Activated CD4-positive, alpha-beta memory T cell treated with anti-CD3 and anti-CD28 coated beads for 36 hours (primary cell): ENCODE measurements at regions not wholly inside any gene's neighbourhood (a gene's known extent, or its start where the extent isn't known, plus 50 kb on each side); places are given as distances from the start of the nearest gene placed in this dataset.

Experiments used
- CTCF ChIA-PET: fragments of 350-600 bp; sonication (Branson Sonifier 250); formaldehyde crosslinking; loops from one replicate; lab custom pipeline; 2021; ENCODE audit warnings: antibody characterized with exemption, inconsistent platforms; lab: Charles Lee
- POLR2A ChIA-PET: fragments of 350-600 bp; sonication (Branson Sonifier 250); formaldehyde crosslinking; loops from one replicate; lab custom pipeline; 2021; ENCODE audit warnings: antibody characterized with exemption; lab: Charles Lee
- DNase-seq: peaks from one replicate; pipeline ENCODE4 v3.0.0-alpha.2; 2020
- H3K27ac Mint-ChIP-seq: one replicate; pipeline ENCODE4 v1.8.0; 2021; ENCODE audit warnings: mixed read lengths
- H3K27me3 Mint-ChIP-seq: one replicate; pipeline ENCODE4 v1.8.0; 2021; ENCODE audit warnings: mixed read lengths
- H3K36me3 Mint-ChIP-seq: one replicate; pipeline ENCODE4 v1.8.0; 2021; ENCODE audit warnings: mixed read lengths
- H3K4me1 Mint-ChIP-seq: one replicate; pipeline ENCODE4 v1.8.0; 2021; ENCODE audit warnings: low read depth, mixed read lengths
- H3K4me3 Mint-ChIP-seq: one replicate; pipeline ENCODE4 v1.8.0; 2021; ENCODE audit warnings: mild to moderate bottlenecking, mixed read lengths
- H3K9me3 Mint-ChIP-seq: one replicate; pipeline ENCODE4 v1.8.0; 2021; ENCODE audit warnings: mixed read lengths
- intact Hi-C: fragments of 100-400 bp; cut with micrococcal nuclease; formaldehyde crosslinking; loops from one replicate; pipeline ENCODE4 v1.15.1; 2023

- no peaks in the 10 kb centered on the region for H3K4me1 Mint-ChIP-seq
- intact Hi-C loops = no loop called here
- H3K9me3 Mint-ChIP-seq = no peaks in the 10 kb centered on the region
- no peak overlapping the region for H3K4me3 Mint-ChIP-seq
- DNase-seq = no peak
- no peaks in the 10 kb centered on the region for H3K36me3 Mint-ChIP-seq
- POLR2A ChIA-PET = no interaction called here
- H3K27ac Mint-ChIP-seq = no peak overlapping the region
- CTCF ChIA-PET = no interaction called here
- H3K27me3 Mint-ChIP-seq = peaks cover 2% of the 10 kb centered on the region
Measured at GRCh38 chr1:94309829-94310569, 72.6 kb upstream of the ARHGAP29 start.

GRCh38 chr1:94309216-94309615 is 71.8 kb upstream of the ARHGAP29 start:
- H3K27ac Mint-ChIP-seq = no peak overlapping the region
- no peaks in the 10 kb centered on the region for H3K9me3 Mint-ChIP-seq
- H3K4me1 Mint-ChIP-seq = no peaks in the 10 kb centered on the region
- H3K27me3 Mint-ChIP-seq = peaks cover 2% of the 10 kb centered on the region
- intact Hi-C loops = no loop called here
- H3K36me3 Mint-ChIP-seq = no peaks in the 10 kb centered on the region
- ChIA-PET POLR2A (no interaction called here), CTCF (no interaction called here)
- H3K4me3 Mint-ChIP-seq = no peak overlapping the region
- no peak for DNase-seq

GRCh38 chr1:94306521-94306920 is 69.1 kb upstream of the ARHGAP29 start:
- intact Hi-C loops = no loop called here
- Mint-ChIP-seq H3K4me3 (no peak overlapping the region), H3K9me3 (no peaks in the 10 kb centered on the region), H3K36me3 (no peaks in the 10 kb centered on the region), H3K27me3 (peaks cover 17% of the 10 kb centered on the region), H3K27ac (no peak overlapping the region), H3K4me1 (no peaks in the 10 kb centered on the region)
- ChIA-PET CTCF (no interaction called here), POLR2A (no interaction called here)
- DNase-seq = no peak

- ChIA-PET POLR2A (no interaction called here), CTCF (no interaction called here)
- intact Hi-C loops = no loop called here
- no peaks in the 10 kb centered on the region for H3K9me3 Mint-ChIP-seq
- H3K4me1 Mint-ChIP-seq = no peaks in the 10 kb centered on the region
- no peaks in the 10 kb centered on the region for H3K36me3 Mint-ChIP-seq
- DNase-seq = no peak
- no peak overlapping the region for H3K4me3 Mint-ChIP-seq
- H3K27me3 Mint-ChIP-seq = peaks cover 19% of the 10 kb centered on the region
- H3K27ac Mint-ChIP-seq = no peak overlapping the region
Measured at GRCh38 chr1:94305704-94306103, 68.3 kb upstream of the ARHGAP29 start.

- intact Hi-C loops = no loop called here
- no peak for DNase-seq
- ChIA-PET POLR2A (no interaction called here), CTCF (no interaction called here)
- H3K9me3 Mint-ChIP-seq = no peaks in the 10 kb centered on the region
- no peak overlapping the region for H3K27ac Mint-ChIP-seq
- peaks cover 22% of the 10 kb centered on the region for H3K27me3 Mint-ChIP-seq
- no peaks in the 10 kb centered on the region for H3K4me1 Mint-ChIP-seq
- no peak overlapping the region for H3K4me3 Mint-ChIP-seq
- no peaks in the 10 kb centered on the region for H3K36me3 Mint-ChIP-seq
Measured at GRCh38 chr1:94304553-94304952, 67.2 kb upstream of the ARHGAP29 start.

- no peaks in the 10 kb centered on the region for H3K9me3 Mint-ChIP-seq
- CTCF ChIA-PET = no interaction called here
- intact Hi-C loops = no loop called here
- H3K27ac Mint-ChIP-seq = no peak overlapping the region
- DNase-seq = no peak
- POLR2A ChIA-PET = no interaction called here
- no peak overlapping the region for H3K4me3 Mint-ChIP-seq
- H3K36me3 Mint-ChIP-seq = no peaks in the 10 kb centered on the region
- H3K4me1 Mint-ChIP-seq = no peaks in the 10 kb centered on the region
- H3K27me3 Mint-ChIP-seq = peaks cover 20% of the 10 kb centered on the region
Measured at GRCh38 chr1:94303005-94303404, 65.6 kb upstream of the ARHGAP29 start.

- H3K4me1 Mint-ChIP-seq = no peaks in the 10 kb centered on the region
- no peak overlapping the region for H3K27ac Mint-ChIP-seq
- no peak overlapping the region for H3K4me3 Mint-ChIP-seq
- DNase-seq = no peak
- H3K36me3 Mint-ChIP-seq = no peaks in the 10 kb centered on the region
- intact Hi-C loops = no loop called here
- H3K27me3 Mint-ChIP-seq = peaks cover 22% of the 10 kb centered on the region
- ChIA-PET POLR2A (no interaction called here), CTCF (no interaction called here)
- H3K9me3 Mint-ChIP-seq = no peaks in the 10 kb centered on the region
Measured at GRCh38 chr1:94302497-94302896, 65.1 kb upstream of the ARHGAP29 start.

GRCh38 chr1:94301186-94301585 is 63.8 kb upstream of the ARHGAP29 start:
- intact Hi-C loops = no loop called here
- H3K4me3 Mint-ChIP-seq = no peak overlapping the region
- H3K9me3 Mint-ChIP-seq = no peaks in the 10 kb centered on the region
- no peaks in the 10 kb centered on the region for H3K4me1 Mint-ChIP-seq
- no peak overlapping the region for H3K27ac Mint-ChIP-seq
- H3K27me3 Mint-ChIP-seq = peaks cover 22% of the 10 kb centered on the region
- CTCF ChIA-PET = no interaction called here
- POLR2A ChIA-PET = no interaction called here
- DNase-seq = no peak
- H3K36me3 Mint-ChIP-seq = no peaks in the 10 kb centered on the region

GRCh38 chr1:94300731-94301130 is 63.3 kb upstream of the ARHGAP29 start:
- ChIA-PET POLR2A (no interaction called here), CTCF (no interaction called here)
- no peaks in the 10 kb centered on the region for H3K36me3 Mint-ChIP-seq
- peaks cover 22% of the 10 kb centered on the region for H3K27me3 Mint-ChIP-seq
- no peak for DNase-seq
- H3K27ac Mint-ChIP-seq = no peak overlapping the region
- H3K4me1 Mint-ChIP-seq = no peaks in the 10 kb centered on the region
- H3K4me3 Mint-ChIP-seq = no peak overlapping the region
- intact Hi-C loops = no loop called here
- no peaks in the 10 kb centered on the region for H3K9me3 Mint-ChIP-seq

GRCh38 chr1:94299627-94300553 is 62.5 kb upstream of the ARHGAP29 start:
- intact Hi-C loops = no loop called here
- no peak for DNase-seq
- no peaks in the 10 kb centered on the region for H3K9me3 Mint-ChIP-seq
- H3K36me3 Mint-ChIP-seq = no peaks in the 10 kb centered on the region
- ChIA-PET CTCF (no interaction called here), POLR2A (no interaction called here)
- peaks cover 22% of the 10 kb centered on the region for H3K27me3 Mint-ChIP-seq
- H3K27ac Mint-ChIP-seq = no peak overlapping the region
- H3K4me1 Mint-ChIP-seq = no peaks in the 10 kb centered on the region
- H3K4me3 Mint-ChIP-seq = no peak overlapping the region

- Mint-ChIP-seq H3K27ac (no peak overlapping the region), H3K9me3 (no peaks in the 10 kb centered on the region), H3K36me3 (no peaks in the 10 kb centered on the region), H3K4me3 (no peak overlapping the region), H3K27me3 (peaks cover 22% of the 10 kb centered on the region), H3K4me1 (no peaks in the 10 kb centered on the region)
- CTCF ChIA-PET = no interaction called here
- no peak for DNase-seq
- intact Hi-C loops = no loop called here
- POLR2A ChIA-PET = no interaction called here
Measured at GRCh38 chr1:94298861-94299260, 61.5 kb upstream of the ARHGAP29 start.

- no peak for DNase-seq
- intact Hi-C loops = no loop called here
- peaks cover 21% of the 10 kb centered on the region for H3K27me3 Mint-ChIP-seq
- no peaks in the 10 kb centered on the region for H3K9me3 Mint-ChIP-seq
- no peak overlapping the region for H3K27ac Mint-ChIP-seq
- H3K4me1 Mint-ChIP-seq = no peaks in the 10 kb centered on the region
- H3K36me3 Mint-ChIP-seq = no peaks in the 10 kb centered on the region
- no peak overlapping the region for H3K4me3 Mint-ChIP-seq
- CTCF ChIA-PET = no interaction called here
- POLR2A ChIA-PET = no interaction called here
Measured at GRCh38 chr1:94296018-94296417, 58.6 kb upstream of the ARHGAP29 start.
